Peyer's patch (tissue), 4 donors: ENCODE measurements at regions not wholly inside any gene's neighbourhood (a gene's known extent, or its start where the extent isn't known, plus 50 kb on each side); places are given as distances from the start of the nearest gene placed in this dataset.

Source experiments
- DNase-seq, 3 donors: peaks; one replicate each; pipeline ENCODE4 v3.0.0-alpha.2; 2017 to 2019
- H3K27ac ChIP-seq, 4 donors: fragments of 200-600 bp; sonication (generic); one replicate each; pipeline ENCODE4 v1.5.1; 2016 to 2019
- H3K27me3 ChIP-seq, 2 donors: fragments of 200-600 bp; sonication (generic); one replicate each; pipeline ENCODE4 v1.5.1; 2019
- H3K36me3 ChIP-seq, 3 donors: fragments of 200-600 bp; sonication (generic); one replicate each; pipeline ENCODE4 v1.5.1; 2016 to 2019
- H3K4me1 ChIP-seq, 4 donors: fragments of 200-600 bp; sonication (generic); one replicate each; pipeline ENCODE4 v1.5.1; 2016 to 2019
- H3K4me3 ChIP-seq, 4 donors: fragments of 200-600 bp; sonication (generic); 1 replicate in 3 of 4; 2 replicates in 1 of 4; pipeline ENCODE4 v1.5.1; 2016 to 2019; ENCODE audit warnings: mild to moderate bottlenecking in 1 of 4
- H3K9me3 ChIP-seq, 4 donors: fragments of 200-600 bp; sonication (generic); one replicate each; pipeline ENCODE4 v1.5.1; 2016 to 2019; ENCODE audit warnings: mild to moderate bottlenecking in 1 of 4
- CTCF ChIP-seq, 6 experiments: fragments of 450-650 bp in 4 of 6; fragments of 200-600 bp in 2 of 6; sonication (generic) in 1 of 6; IDR thresholded peaks; one replicate each; pipeline ENCODE4 v1.5.1; 2017 to 2019; ENCODE audit warnings: antibody characterized with exemption in 6 of 6, mild to moderate bottlenecking in 3 of 6, moderate library complexity in 1 of 6
- POLR2A ChIP-seq, 2 donors: fragments of 450-650 bp; IDR thresholded peaks; one replicate each; pipeline ENCODE4 v1.5.1; 2017; ENCODE audit warnings: antibody characterized with exemption in 2 of 2, mild to moderate bottlenecking in 2 of 2, moderate library complexity in 2 of 2

GRCh38 chr16:81151648-81152310 is 55.6 kb upstream of the GCSH start:
- no peak for DNase-seq
- H3K27ac ChIP-seq: no peak overlapping the region
- H3K36me3 ChIP-seq: no peaks in the 10 kb centered on the region
- TF ChIP-seq CTCF (IDR thresholded peaks at IDR 0.05) (no peak), POLR2A (IDR thresholded peaks at IDR 0.05) (no peak)
- no peaks in the 10 kb centered on the region for H3K9me3 ChIP-seq
- no peak overlapping the region for H3K4me3 ChIP-seq
- no peaks in the 10 kb centered on the region for H3K27me3 ChIP-seq
- H3K4me1 ChIP-seq: no peaks in the 10 kb centered on the region

GRCh38 chr16:81149614-81150013 is 53.4 kb upstream of the GCSH start:
- Histone ChIP-seq H3K36me3 (no peaks in the 10 kb centered on the region), H3K27me3 (no peaks in the 10 kb centered on the region), H3K4me1 (no peaks in the 10 kb centered on the region), H3K9me3 (no peaks in the 10 kb centered on the region), H3K4me3 (no peak overlapping the region), H3K27ac (no peak overlapping the region)
- TF ChIP-seq POLR2A (IDR thresholded peaks at IDR 0.05) (no peak), CTCF (IDR thresholded peaks at IDR 0.05) (no peak)
- DNase-seq: no peak

- Histone ChIP-seq H3K9me3 (no peaks in the 10 kb centered on the region), H3K27me3 (no peaks in the 10 kb centered on the region), H3K4me3 (no peak overlapping the region), H3K27ac (no peak overlapping the region), H3K36me3 (no peaks in the 10 kb centered on the region), H3K4me1 (no peaks in the 10 kb centered on the region)
- no peak for DNase-seq
- no peak for TF ChIP-seq CTCF (IDR thresholded peaks at IDR 0.05)
- TF ChIP-seq POLR2A (IDR thresholded peaks at IDR 0.05): no peak
Measured at GRCh38 chr16:81148277-81148676, 52.1 kb upstream of the GCSH start.
